Keratinocyte (primary cell): ENCODE measurements at regions not wholly inside any gene's neighbourhood (a gene's known extent, or its start where the extent isn't known, plus 50 kb on each side); places are given as distances from the start of the nearest gene placed in this dataset.

Experiments
- EZH2 ChIP-seq: IDR thresholded peaks from one replicate; pipeline ENCODE4 v1.6.1; 2012; ENCODE audit warnings: inconsistent platforms, mild to moderate bottlenecking, low read length, moderate library complexity
- TF ChIP-seq, protein P1 (sequence below), 3 experiments: IDR thresholded peaks in 1 of 3; conservative IDR thresholded peaks in 1 of 3; optimal IDR thresholded peaks in 1 of 3; 2 replicates in 2 of 3; 3 replicates in 1 of 3; pipeline versions ENCODE3 to v1.5.1; 2011; ENCODE audit warnings: low read length in 3 of 3, mild to moderate bottlenecking in 3 of 3, moderate library complexity in 2 of 3, control low read depth in 1 of 3, inconsistent platforms in 1 of 3; ENCODE audit not compliant: insufficient read depth in 2 of 3; ENCODE audit errors: extremely low read depth in 1 of 3

- TF ChIP-seq EZH2, result no peak
- TF ChIP-seq, protein P1, sequence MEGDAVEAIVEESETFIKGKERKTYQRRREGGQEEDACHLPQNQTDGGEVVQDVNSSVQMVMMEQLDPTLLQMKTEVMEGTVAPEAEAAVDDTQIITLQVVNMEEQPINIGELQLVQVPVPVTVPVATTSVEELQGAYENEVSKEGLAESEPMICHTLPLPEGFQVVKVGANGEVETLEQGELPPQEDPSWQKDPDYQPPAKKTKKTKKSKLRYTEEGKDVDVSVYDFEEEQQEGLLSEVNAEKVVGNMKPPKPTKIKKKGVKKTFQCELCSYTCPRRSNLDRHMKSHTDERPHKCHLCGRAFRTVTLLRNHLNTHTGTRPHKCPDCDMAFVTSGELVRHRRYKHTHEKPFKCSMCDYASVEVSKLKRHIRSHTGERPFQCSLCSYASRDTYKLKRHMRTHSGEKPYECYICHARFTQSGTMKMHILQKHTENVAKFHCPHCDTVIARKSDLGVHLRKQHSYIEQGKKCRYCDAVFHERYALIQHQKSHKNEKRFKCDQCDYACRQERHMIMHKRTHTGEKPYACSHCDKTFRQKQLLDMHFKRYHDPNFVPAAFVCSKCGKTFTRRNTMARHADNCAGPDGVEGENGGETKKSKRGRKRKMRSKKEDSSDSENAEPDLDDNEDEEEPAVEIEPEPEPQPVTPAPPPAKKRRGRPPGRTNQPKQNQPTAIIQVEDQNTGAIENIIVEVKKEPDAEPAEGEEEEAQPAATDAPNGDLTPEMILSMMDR (optimal IDR thresholded peaks at IDR 0.05 in 1 of 3, IDR thresholded peaks at IDR 0.05 in 1 of 3, conservative IDR thresholded peaks at IDR 0.05 in 1 of 3; ENCODE audit: extremely low read depth in 1 of 3, insufficient read depth in 2 of 3, low read length in 3 of 3), result no peak
These were observed 1115.7 kb downstream of the TMEM121 start for GRCh38 chr14:106642090-106642489.
